ENCODE measurements at regions not wholly inside any gene's neighbourhood (a gene's known extent, or its start where the extent isn't known, plus 50 kb on each side); places are given as distances from the start of the nearest gene placed in this dataset.

- ATAC-seq: no peak
Measured at GRCh38 chr11:80846442-80846841, 1405.6 kb upstream of the TENM4 start.

GRCh38 chr11:80844110-80844819, 1403.4 kb upstream of the TENM4 start:
- no peak for ATAC-seq

More at GRCh38 chr11:80846442-80846841, 1405.6 kb upstream of the TENM4 start:
- TF ChIP-seq CSDC2 (CRISPR knock-in tag; IDR thresholded peaks at IDR 0.05) (no peak), RARB (CRISPR knock-in tag; IDR thresholded peaks at IDR 0.05) (no peak), TCF4 (CRISPR knock-in tag; IDR thresholded peaks at IDR 0.05; ENCODE audit: borderline replicate concordance) (no peak), PATZ1 (CRISPR knock-in tag; IDR thresholded peaks at IDR 0.05; ENCODE audit: borderline replicate concordance) (no peak), ZNF8 (CRISPR knock-in tag; IDR thresholded peaks at IDR 0.05) (no peak), POU6F1 (CRISPR knock-in tag; IDR thresholded peaks at IDR 0.05; ENCODE audit: borderline replicate concordance, low read depth) (no peak), ZFP30 (CRISPR knock-in tag; IDR thresholded peaks at IDR 0.05) (no peak), TOX (CRISPR knock-in tag; IDR thresholded peaks at IDR 0.05; ENCODE audit: borderline replicate concordance) (no peak), ZFP3 (CRISPR knock-in tag; IDR thresholded peaks at IDR 0.05) (no peak), ZNF565 (CRISPR knock-in tag; conservative IDR thresholded peaks at IDR 0.05; ENCODE audit: low read depth) (no peak), OSR1 (CRISPR knock-in tag; IDR thresholded peaks at IDR 0.05) (no peak), CREB5 (CRISPR knock-in tag; IDR thresholded peaks at IDR 0.05; ENCODE audit: low read depth) (no peak)

More at GRCh38 chr11:80844110-80844819, 1403.4 kb upstream of the TENM4 start:
- TF ChIP-seq ESRRG (CRISPR knock-in tag; IDR thresholded peaks at IDR 0.05) (no peak), CSDC2 (CRISPR knock-in tag; IDR thresholded peaks at IDR 0.05) (no peak), ZFP30 (CRISPR knock-in tag; IDR thresholded peaks at IDR 0.05) (no peak), OSR1 (CRISPR knock-in tag; IDR thresholded peaks at IDR 0.05) (no peak), ISL1 (CRISPR knock-in tag; IDR thresholded peaks at IDR 0.05) (no peak), GLIS3 (CRISPR knock-in tag; IDR thresholded peaks at IDR 0.05) (no peak), CSRNP3 (CRISPR knock-in tag; IDR thresholded peaks at IDR 0.05) (no peak), RARB (CRISPR knock-in tag; IDR thresholded peaks at IDR 0.05) (no peak), PATZ1 (CRISPR knock-in tag; IDR thresholded peaks at IDR 0.05; ENCODE audit: borderline replicate concordance) (no peak), TCF4 (CRISPR knock-in tag; IDR thresholded peaks at IDR 0.05; ENCODE audit: borderline replicate concordance) (no peak), BACH2 (CRISPR knock-in tag; IDR thresholded peaks at IDR 0.05; ENCODE audit: borderline replicate concordance) (no peak)

Data from SK-N-SH treated with all-trans-retinoic acid at 6 μM for 48 hours (cell line).